GM19452 (cell line): ENCODE measurements at regions not wholly inside any gene's neighbourhood (a gene's known extent, or its start where the extent isn't known, plus 50 kb on each side); places are given as distances from the start of the nearest gene placed in this dataset.
"Not testable (repeated sequence)": the region's sequence is repeated elsewhere in the genome, so short reads cannot be mapped to it uniquely, and the experiment has no call there.

ENCODE experiments used
- ATAC-seq: cut with Tn5 transposase; IDR thresholded peaks from one replicate; pipeline ENCODE4 v1.9.1; 2021; ENCODE audit not compliant: unreplicated experiment

- no peak for ATAC-seq
These were observed 701.2 kb upstream of the LCORL start for GRCh38 chr4:18722748-18723191.

GRCh38 chr4:18698119-18698883 is 676.7 kb upstream of the LCORL start:
- no peak for ATAC-seq

- no peak for ATAC-seq
These were observed 674.4 kb upstream of the LCORL start for GRCh38 chr4:18695733-18696527.

- no peak for ATAC-seq
These were observed 670.1 kb upstream of the LCORL start for GRCh38 chr4:18691431-18692200.

GRCh38 chr4:18690291-18690955 is 668.9 kb upstream of the LCORL start:
- no peak for ATAC-seq

GRCh38 chr4:18689308-18690115 is 668.0 kb upstream of the LCORL start:
- peak; percentile 51 for ATAC-seq

GRCh38 chr4:18688351-18688750 is 666.8 kb upstream of the LCORL start:
- ATAC-seq: not testable (repeated sequence)

- ATAC-seq: no peak
These were observed 664.9 kb upstream of the LCORL start for GRCh38 chr4:18686338-18687037.

GRCh38 chr4:18684932-18685331 is 663.4 kb upstream of the LCORL start:
- ATAC-seq: no peak

GRCh38 chr4:18676526-18676915 is 655.0 kb upstream of the LCORL start:
- ATAC-seq: no peak

- ATAC-seq: no peak
These were observed 654.3 kb upstream of the LCORL start for GRCh38 chr4:18675586-18676525.

GRCh38 chr4:18670034-18670433 is 648.5 kb upstream of the LCORL start:
- ATAC-seq: no peak

GRCh38 chr4:18669390-18669789 is 647.8 kb upstream of the LCORL start:
- ATAC-seq: no peak

- no peak for ATAC-seq
These were observed 644.8 kb upstream of the LCORL start for GRCh38 chr4:18666322-18666721.

- ATAC-seq: no peak
These were observed 642.6 kb upstream of the LCORL start for GRCh38 chr4:18664171-18664570.

- no peak for ATAC-seq
These were observed 623.8 kb upstream of the LCORL start for GRCh38 chr4:18645351-18645750.

- no peak for ATAC-seq
These were observed 619.8 kb upstream of the LCORL start for GRCh38 chr4:18641334-18641733.

GRCh38 chr4:18638031-18638430 is 616.5 kb upstream of the LCORL start:
- no peak for ATAC-seq
